GM10266 (cell line): ENCODE measurements at regions not wholly inside any gene's neighbourhood (a gene's known extent, or its start where the extent isn't known, plus 50 kb on each side); places are given as distances from the start of the nearest gene placed in this dataset.
A peak's percentile ranks its signal among the peaks of the same experiment; 100 is the strongest.

ENCODE experiments used
- DNase-seq: peaks from one replicate; pipeline ENCODE4 v3.0.0; 2012; ENCODE audit errors: extremely low spot score
- TF ChIP-seq, protein P1 (sequence below): IDR thresholded peaks from 2 replicates; pipeline ENCODE4 v1.5.1; 2012; ENCODE audit warnings: mild to moderate bottlenecking, low read depth; ENCODE audit not compliant: control insufficient read depth, insufficient read depth; ENCODE audit errors: missing control alignments

DNA sequence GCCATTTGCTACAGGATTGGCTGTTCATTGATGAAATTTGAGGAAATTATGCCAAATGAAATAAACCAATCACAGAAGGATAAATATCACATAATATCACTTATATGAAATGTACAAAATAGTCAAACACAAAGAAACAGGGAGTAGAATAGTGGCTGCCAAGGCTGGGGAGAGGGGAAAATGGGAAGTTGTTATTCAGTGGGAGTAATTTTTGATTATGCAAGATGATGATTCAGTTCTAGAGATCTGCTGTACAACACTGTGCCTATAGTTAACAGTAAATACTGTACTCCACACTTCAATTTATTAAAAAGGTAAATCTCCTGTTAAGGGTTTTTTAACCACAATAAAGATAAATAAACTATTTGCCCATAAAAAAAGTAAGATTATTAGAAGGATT, 101.1 kb downstream of the TMA16 start:
- DNase-seq: no peak
- TF ChIP-seq, protein P1, sequence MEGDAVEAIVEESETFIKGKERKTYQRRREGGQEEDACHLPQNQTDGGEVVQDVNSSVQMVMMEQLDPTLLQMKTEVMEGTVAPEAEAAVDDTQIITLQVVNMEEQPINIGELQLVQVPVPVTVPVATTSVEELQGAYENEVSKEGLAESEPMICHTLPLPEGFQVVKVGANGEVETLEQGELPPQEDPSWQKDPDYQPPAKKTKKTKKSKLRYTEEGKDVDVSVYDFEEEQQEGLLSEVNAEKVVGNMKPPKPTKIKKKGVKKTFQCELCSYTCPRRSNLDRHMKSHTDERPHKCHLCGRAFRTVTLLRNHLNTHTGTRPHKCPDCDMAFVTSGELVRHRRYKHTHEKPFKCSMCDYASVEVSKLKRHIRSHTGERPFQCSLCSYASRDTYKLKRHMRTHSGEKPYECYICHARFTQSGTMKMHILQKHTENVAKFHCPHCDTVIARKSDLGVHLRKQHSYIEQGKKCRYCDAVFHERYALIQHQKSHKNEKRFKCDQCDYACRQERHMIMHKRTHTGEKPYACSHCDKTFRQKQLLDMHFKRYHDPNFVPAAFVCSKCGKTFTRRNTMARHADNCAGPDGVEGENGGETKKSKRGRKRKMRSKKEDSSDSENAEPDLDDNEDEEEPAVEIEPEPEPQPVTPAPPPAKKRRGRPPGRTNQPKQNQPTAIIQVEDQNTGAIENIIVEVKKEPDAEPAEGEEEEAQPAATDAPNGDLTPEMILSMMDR: no peak

- TF ChIP-seq, protein P1: no peak
- DNase-seq: peak; percentile 12
Measured at GRCh38 chr4:163598028-163598427, 103.5 kb downstream of the TMA16 start.

GRCh38 chr4:163598489-163598888, 104.0 kb downstream of the TMA16 start:
- no peak for DNase-seq
- TF ChIP-seq, protein P1: no peak

- no peak for DNase-seq
Measured at GRCh38 chr4:163600727-163601126, 106.2 kb downstream of the TMA16 start.

GRCh38 chr4:163603257-163603656, 108.8 kb downstream of the TMA16 start:
- no peak for DNase-seq
- TF ChIP-seq, protein P1: no peak

More at GRCh38 chr4:163600727-163601126, 106.2 kb downstream of the TMA16 start:
- TF ChIP-seq, protein P1: no peak

- DNase-seq: no peak
- TF ChIP-seq, protein P1: no peak
Measured at GRCh38 chr4:163606896-163607691, 112.6 kb downstream of the TMA16 start.

DNA sequence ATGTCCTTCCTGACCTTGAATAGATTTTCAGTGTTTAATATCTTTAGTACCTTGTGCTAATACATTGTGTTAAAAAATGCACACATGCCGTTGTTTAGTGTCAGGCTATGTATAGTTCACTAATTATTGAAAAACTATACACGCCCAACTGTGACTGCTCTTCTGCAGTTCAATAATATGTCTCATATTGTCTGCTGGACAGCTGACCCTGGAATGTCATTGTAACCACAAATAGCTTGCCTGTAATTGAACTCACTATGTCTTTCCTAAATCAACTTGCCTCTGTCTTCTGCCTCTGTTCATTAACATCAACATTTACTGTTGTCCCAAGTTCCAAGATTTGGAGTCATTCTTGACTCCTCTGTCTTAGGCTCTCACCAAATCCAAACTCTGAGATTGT, 114.5 kb downstream of the TMA16 start:
- TF ChIP-seq, protein P1: no peak
- no peak for DNase-seq
